Smooth muscle cell (in vitro differentiated cells): ENCODE measurements at regions not wholly inside any gene's neighbourhood (a gene's known extent, or its start where the extent isn't known, plus 50 kb on each side); places are given as distances from the start of the nearest gene placed in this dataset.

Source experiments
- DNase-seq: peaks from one replicate; lab custom pipeline; 2025; ENCODE audit not compliant: unreplicated experiment; lab: John Stamatoyannopoulos, UW
- H2AFZ ChIP-seq: fragments of 200-600 bp; sonication (generic); 2 replicates; pipeline ENCODE4 v1.6.0; 2016; ENCODE audit warnings: antibody characterized with exemption, low read depth, mild to moderate bottlenecking
- H3F3A ChIP-seq: fragments of 200-600 bp; sonication (generic); 2 replicates; pipeline ENCODE4 v1.6.0; 2017; ENCODE audit warnings: antibody characterized with exemption, low read depth
- H3K27ac ChIP-seq: fragments of 200-600 bp; sonication (generic); 2 replicates; pipeline ENCODE4 v1.5.1; 2016; ENCODE audit warnings: low read depth, mild to moderate bottlenecking
- H3K27me3 ChIP-seq: fragments of 200-600 bp; sonication (generic); 2 replicates; pipeline ENCODE4 v1.6.1; 2016; ENCODE audit warnings: low read depth, mild to moderate bottlenecking
- H3K36me3 ChIP-seq: fragments of 200-600 bp; sonication (generic); 2 replicates; pipeline ENCODE4 v1.5.1; 2016; ENCODE audit warnings: low read depth
- H3K4me1 ChIP-seq: fragments of 200-600 bp; sonication (generic); 2 replicates; pipeline ENCODE4 v1.5.1; 2016; ENCODE audit warnings: low read depth
- H3K4me2 ChIP-seq: fragments of 200-600 bp; sonication (generic); 2 replicates; pipeline ENCODE4 v1.6.0; 2016; ENCODE audit warnings: mild to moderate bottlenecking
- H3K4me3 ChIP-seq: fragments of 200-600 bp; sonication (generic); 2 replicates; pipeline ENCODE4 v1.5.1; 2016; ENCODE audit warnings: mild to moderate bottlenecking
- H3K79me2 ChIP-seq: fragments of 200-600 bp; sonication (generic); 2 replicates; pipeline ENCODE4 v1.6.0; 2016; ENCODE audit warnings: low read depth, mild to moderate bottlenecking
- H3K9ac ChIP-seq: fragments of 200-600 bp; sonication (generic); 2 replicates; pipeline ENCODE4 v1.6.0; 2016; ENCODE audit warnings: low read depth
- H3K9me3 ChIP-seq: fragments of 200-600 bp; sonication (generic); replicated peaks from 2 replicates; pipeline ENCODE4 v1.5.1; 2016; ENCODE audit warnings: low read depth
- H4K20me1 ChIP-seq: fragments of 200-600 bp; sonication (generic); 2 replicates; pipeline ENCODE4 v1.6.0; 2016; ENCODE audit warnings: low read depth
- CTCF ChIP-seq: fragments of 200-600 bp; sonication (generic); IDR thresholded peaks from 2 replicates; pipeline ENCODE4 v1.5.1; 2017; ENCODE audit warnings: borderline replicate concordance, mild to moderate bottlenecking, antibody characterized with exemption; ENCODE audit not compliant: insufficient read depth, poor library complexity, severe bottlenecking
- WGBS: methylation state at CpG from one replicate; pipeline ENCODE4 v1.1.7; 2016; ENCODE audit warnings: low lambda C conversion rate; 5-methylcytosine and 5-hydroxymethylcytosine counted together

GRCh38 chr11:15379483-15379882 lies 264.8 kb downstream of the INSC start:
- H3K4me1 ChIP-seq, result no peaks in the 10 kb centered on the region
- no peaks in the 10 kb centered on the region for H3K27me3 ChIP-seq
- H3K36me3 ChIP-seq, result no peaks in the 10 kb centered on the region
- no peaks in the 10 kb centered on the region for H3F3A ChIP-seq
- TF ChIP-seq CTCF, result no peak
- no peaks in the 10 kb centered on the region for H4K20me1 ChIP-seq
- no peak for DNase-seq
- H3K4me3 ChIP-seq, result no peak overlapping the region
- no peak overlapping the region for H2AFZ ChIP-seq
- no peak overlapping the region for H3K4me2 ChIP-seq
- no peaks in the 10 kb centered on the region for H3K79me2 ChIP-seq
- WGBS, result 96% methylated on average over 4 of the region's 4 CpGs
- no peak overlapping the region for H3K27ac ChIP-seq
- H3K9ac ChIP-seq, result no peak overlapping the region
- no peaks in the 10 kb centered on the region for H3K9me3 ChIP-seq

- no peak overlapping the region for H3K4me3 ChIP-seq
- no peaks in the 10 kb centered on the region for H3K79me2 ChIP-seq
- H3K9me3 ChIP-seq, result no peaks in the 10 kb centered on the region
- no peaks in the 10 kb centered on the region for H3F3A ChIP-seq
- TF ChIP-seq CTCF, result no peak
- H3K36me3 ChIP-seq, result no peaks in the 10 kb centered on the region
- H4K20me1 ChIP-seq, result no peaks in the 10 kb centered on the region
- H3K4me1 ChIP-seq, result no peaks in the 10 kb centered on the region
- no peak overlapping the region for H3K4me2 ChIP-seq
- DNase-seq, result no peak
- no peak overlapping the region for H2AFZ ChIP-seq
- WGBS, result 63% methylated on average over 1 of the region's 1 CpG
- H3K27ac ChIP-seq, result no peak overlapping the region
- H3K9ac ChIP-seq, result no peak overlapping the region
- H3K27me3 ChIP-seq, result no peaks in the 10 kb centered on the region
Observed at GRCh38 chr11:15390857-15391256, 276.1 kb downstream of the INSC start.

- H3K9me3 ChIP-seq, result peaks cover 7% of the 10 kb centered on the region
- no peak for DNase-seq
- H3K9ac ChIP-seq, result no peak overlapping the region
- H2AFZ ChIP-seq, result no peak overlapping the region
- no peaks in the 10 kb centered on the region for H3K27me3 ChIP-seq
- H4K20me1 ChIP-seq, result no peaks in the 10 kb centered on the region
- no peaks in the 10 kb centered on the region for H3K79me2 ChIP-seq
- no peak overlapping the region for H3K27ac ChIP-seq
- no peak overlapping the region for H3K4me2 ChIP-seq
- no peaks in the 10 kb centered on the region for H3K4me1 ChIP-seq
- no peak for TF ChIP-seq CTCF
- H3K36me3 ChIP-seq, result no peaks in the 10 kb centered on the region
- no peak overlapping the region for H3K4me3 ChIP-seq
- H3F3A ChIP-seq, result no peaks in the 10 kb centered on the region
- WGBS, result 87% methylated on average over 2 of the region's 2 CpGs
Observed at GRCh38 chr11:15396778-15397177, 282.1 kb downstream of the INSC start.

GRCh38 chr11:15406851-15407351 lies 292.2 kb downstream of the INSC start:
- H3K36me3 ChIP-seq, result no peaks in the 10 kb centered on the region
- H3K27me3 ChIP-seq, result no peaks in the 10 kb centered on the region
- WGBS, result 50% methylated on average over 3 of the region's 3 CpGs
- no peak overlapping the region for H3K4me2 ChIP-seq
- no peaks in the 10 kb centered on the region for H3F3A ChIP-seq
- H4K20me1 ChIP-seq, result no peaks in the 10 kb centered on the region
- DNase-seq, result no peak
- H2AFZ ChIP-seq, result no peak overlapping the region
- no peaks in the 10 kb centered on the region for H3K79me2 ChIP-seq
- H3K4me3 ChIP-seq, result no peak overlapping the region
- H3K4me1 ChIP-seq, result no peaks in the 10 kb centered on the region
- H3K27ac ChIP-seq, result no peak overlapping the region
- no peak overlapping the region for H3K9ac ChIP-seq
- H3K9me3 ChIP-seq, result no peaks in the 10 kb centered on the region
- no peak for TF ChIP-seq CTCF
